ENCODE measurements at regions not wholly inside any gene's neighbourhood (a gene's known extent, or its start where the extent isn't known, plus 50 kb on each side); places are given as distances from the start of the nearest gene placed in this dataset.

DNA sequence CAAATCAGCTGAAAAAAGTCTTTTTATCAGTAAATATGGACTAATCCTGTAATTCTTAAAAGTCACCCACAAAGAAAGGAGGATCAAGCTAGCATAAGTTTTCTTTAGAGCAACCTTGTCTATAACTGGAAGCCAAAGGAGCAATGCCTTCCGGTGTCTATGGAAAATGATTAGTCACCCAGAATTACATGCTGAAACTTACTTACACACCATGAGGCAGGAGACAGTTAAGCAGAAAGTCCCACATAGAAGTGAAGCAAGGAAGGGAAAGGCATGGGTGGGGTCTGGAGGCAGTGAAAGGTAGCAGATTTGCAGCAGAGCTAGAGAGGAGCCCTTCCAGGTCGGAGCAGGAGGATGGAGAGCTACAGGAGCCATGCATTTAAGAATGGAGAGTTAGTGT is 153.7 kb upstream of the RIPOR2 start:
- TF ChIP-seq, protein P1, sequence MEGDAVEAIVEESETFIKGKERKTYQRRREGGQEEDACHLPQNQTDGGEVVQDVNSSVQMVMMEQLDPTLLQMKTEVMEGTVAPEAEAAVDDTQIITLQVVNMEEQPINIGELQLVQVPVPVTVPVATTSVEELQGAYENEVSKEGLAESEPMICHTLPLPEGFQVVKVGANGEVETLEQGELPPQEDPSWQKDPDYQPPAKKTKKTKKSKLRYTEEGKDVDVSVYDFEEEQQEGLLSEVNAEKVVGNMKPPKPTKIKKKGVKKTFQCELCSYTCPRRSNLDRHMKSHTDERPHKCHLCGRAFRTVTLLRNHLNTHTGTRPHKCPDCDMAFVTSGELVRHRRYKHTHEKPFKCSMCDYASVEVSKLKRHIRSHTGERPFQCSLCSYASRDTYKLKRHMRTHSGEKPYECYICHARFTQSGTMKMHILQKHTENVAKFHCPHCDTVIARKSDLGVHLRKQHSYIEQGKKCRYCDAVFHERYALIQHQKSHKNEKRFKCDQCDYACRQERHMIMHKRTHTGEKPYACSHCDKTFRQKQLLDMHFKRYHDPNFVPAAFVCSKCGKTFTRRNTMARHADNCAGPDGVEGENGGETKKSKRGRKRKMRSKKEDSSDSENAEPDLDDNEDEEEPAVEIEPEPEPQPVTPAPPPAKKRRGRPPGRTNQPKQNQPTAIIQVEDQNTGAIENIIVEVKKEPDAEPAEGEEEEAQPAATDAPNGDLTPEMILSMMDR (IDR thresholded peaks at IDR 0.05): no peak
- TF ChIP-seq ZFX (IDR thresholded peaks at IDR 0.05; ENCODE audit: borderline replicate concordance): no peak
